ENCODE measurements at regions not wholly inside any gene's neighbourhood (a gene's known extent, or its start where the extent isn't known, plus 50 kb on each side); places are given as distances from the start of the nearest gene placed in this dataset.
"Not testable (repeated sequence)": the region's sequence is repeated elsewhere in the genome, so short reads cannot be mapped to it uniquely, and the experiment has no call there.

DNA sequence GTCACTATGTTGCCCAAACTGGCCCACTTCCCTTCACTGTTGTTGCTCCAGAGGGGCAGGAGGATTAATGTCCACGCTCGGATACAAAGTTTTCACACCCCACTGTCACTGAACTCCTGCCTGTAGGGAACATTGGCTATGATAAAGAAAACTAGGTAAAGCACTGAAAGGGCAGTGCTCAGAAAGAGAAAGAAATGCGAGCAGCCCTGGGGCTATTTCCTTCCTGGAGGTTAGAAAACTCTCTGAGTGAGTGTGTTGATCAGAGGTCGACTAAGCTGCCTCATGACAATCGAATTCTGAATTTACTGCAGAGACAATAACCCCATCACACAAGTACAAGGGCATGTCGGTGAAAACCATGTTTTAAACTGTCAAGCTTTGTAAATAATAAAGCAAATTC lies 227.2 kb upstream of the PITRM1 start:
- no peak for FAIRE-seq

GRCh38 chr10:3398825-3399646 lies 226.5 kb upstream of the PITRM1 start:
- FAIRE-seq: no peak

GRCh38 chr10:3397846-3398245 lies 225.3 kb upstream of the PITRM1 start:
- FAIRE-seq: no peak

GRCh38 chr10:3397231-3397630 lies 224.6 kb upstream of the PITRM1 start:
- no peak for FAIRE-seq

DNA sequence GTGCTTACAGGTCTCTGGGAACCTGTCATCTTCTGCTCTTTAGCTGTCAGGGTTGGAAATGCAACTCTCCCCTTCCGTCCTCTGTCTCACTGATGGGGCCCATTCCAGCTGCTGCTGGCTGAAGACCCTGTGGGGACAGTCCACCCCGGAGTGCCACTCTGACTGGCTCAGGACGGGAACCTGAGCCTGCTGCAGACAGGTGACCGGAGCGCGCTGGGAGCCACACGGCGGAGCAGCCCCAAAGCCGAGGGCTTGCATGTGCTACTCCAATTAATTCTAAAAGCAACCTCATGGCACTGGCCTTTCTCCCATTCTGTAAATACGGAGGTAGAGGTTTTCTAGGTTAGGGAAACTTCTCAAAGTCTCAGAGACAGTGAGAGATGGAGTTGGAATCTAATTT lies 223.5 kb upstream of the PITRM1 start:
- FAIRE-seq: no peak

GRCh38 chr10:3395458-3395861 lies 222.9 kb upstream of the PITRM1 start:
- FAIRE-seq: peak; percentile 58

GRCh38 chr10:3395041-3395440 lies 222.5 kb upstream of the PITRM1 start:
- FAIRE-seq: no peak

DNA sequence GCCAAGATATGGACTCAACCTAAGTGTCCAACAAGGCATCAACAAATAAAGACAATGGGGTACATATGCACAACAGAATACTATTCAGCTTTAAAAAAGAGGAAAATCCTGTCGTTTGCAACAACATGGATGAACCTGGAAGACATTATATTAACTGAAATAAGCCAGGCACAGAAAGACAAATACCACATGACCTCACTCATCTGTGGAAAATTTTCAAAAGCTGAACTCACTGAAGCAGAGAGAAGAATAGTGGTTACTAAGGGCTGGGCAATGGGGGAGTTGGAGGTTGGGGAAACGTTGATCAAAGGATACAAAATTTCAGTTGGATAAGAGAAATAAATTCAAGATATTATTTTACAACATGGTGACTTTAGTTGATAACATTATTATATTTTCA lies 221.4 kb upstream of the PITRM1 start:
- FAIRE-seq: peak; percentile 90

DNA sequence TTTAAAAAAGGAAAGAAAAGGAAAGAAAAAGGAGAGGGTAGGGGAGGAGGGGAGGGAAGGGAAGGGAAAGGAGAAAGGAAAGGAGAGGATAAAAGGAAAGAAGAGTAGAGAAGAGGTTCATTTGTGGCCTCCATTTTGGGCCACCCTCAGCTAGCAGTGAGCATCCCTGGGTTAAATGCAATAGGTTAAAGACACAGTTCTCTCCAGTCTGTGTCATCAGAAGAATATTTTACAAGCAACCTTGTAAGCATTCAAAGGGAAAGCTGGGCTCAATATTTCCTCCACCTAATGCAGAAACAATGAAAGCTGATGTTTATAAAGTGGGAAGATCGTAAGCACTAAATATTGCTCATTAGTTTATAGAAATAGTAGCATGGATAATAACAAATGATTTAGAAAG lies 219.1 kb upstream of the PITRM1 start:
- no peak for FAIRE-seq

DNA sequence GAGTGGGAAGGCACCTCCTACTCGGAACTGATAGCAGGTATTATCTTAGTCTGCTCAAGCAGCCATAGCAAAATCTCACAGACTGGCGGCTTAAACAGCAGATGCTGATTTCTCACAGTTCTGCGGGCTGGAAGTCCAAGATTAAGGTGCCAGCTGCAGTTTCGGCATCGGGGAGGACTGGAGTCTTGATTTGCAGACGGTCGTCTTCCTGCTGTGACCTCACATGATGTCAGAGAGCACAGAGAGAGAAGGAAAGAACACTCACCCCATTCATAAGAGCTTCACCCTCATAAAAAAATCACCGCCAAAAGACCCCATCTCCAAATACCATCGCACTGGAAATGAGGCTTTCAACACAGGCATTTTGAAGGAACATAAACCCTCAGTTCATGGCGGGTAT lies 216.5 kb upstream of the PITRM1 start:
- FAIRE-seq: no peak

- FAIRE-seq: no peak
These were observed 212.9 kb upstream of the PITRM1 start for GRCh38 chr10:3385487-3385886.

- no peak for FAIRE-seq
These were observed 209.5 kb upstream of the PITRM1 start for GRCh38 chr10:3382092-3382491.

GRCh38 chr10:3380406-3381050 lies 207.9 kb upstream of the PITRM1 start:
- no peak for FAIRE-seq

- no peak for FAIRE-seq
These were observed 204.0 kb upstream of the PITRM1 start for GRCh38 chr10:3376631-3377030.

DNA sequence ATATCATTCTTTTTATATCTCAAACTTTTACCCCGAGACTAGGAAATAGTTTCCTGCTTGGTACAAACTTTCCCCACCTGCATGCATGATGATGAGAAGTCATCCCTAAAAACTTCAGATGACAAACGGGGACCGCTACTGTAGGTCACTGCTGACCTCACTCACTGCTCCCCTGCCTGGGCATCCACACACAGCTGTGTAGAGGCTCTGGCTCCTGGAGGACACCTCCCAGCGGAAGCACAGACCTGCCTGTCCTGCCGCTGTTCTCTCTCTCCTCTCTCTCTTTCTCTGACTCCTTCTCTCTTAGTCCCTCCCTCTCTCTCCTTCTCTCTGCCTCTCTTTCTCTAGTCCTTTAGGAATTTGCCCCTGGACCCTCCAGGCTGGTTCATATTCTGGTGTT lies 202.9 kb upstream of the PITRM1 start:
- no peak for FAIRE-seq

DNA sequence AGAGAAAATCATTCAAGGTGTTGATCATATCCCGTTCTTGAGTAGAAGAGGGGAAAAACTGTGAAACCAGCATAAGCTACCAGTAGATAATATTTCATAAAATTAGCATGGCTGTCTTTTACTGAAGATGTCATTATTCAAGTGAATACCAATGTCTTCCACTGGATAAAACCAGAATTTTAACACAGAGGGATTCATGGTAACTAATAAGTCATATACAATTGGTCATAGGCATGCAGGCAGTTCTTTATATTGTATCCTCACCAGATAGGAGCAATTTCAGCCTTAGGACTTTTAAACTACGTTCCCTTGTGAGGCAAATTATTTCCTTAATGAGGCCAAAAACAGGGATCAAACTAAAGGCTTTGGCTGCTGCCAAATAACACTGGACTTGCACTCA lies 202.3 kb upstream of the PITRM1 start:
- no peak for FAIRE-seq

DNA sequence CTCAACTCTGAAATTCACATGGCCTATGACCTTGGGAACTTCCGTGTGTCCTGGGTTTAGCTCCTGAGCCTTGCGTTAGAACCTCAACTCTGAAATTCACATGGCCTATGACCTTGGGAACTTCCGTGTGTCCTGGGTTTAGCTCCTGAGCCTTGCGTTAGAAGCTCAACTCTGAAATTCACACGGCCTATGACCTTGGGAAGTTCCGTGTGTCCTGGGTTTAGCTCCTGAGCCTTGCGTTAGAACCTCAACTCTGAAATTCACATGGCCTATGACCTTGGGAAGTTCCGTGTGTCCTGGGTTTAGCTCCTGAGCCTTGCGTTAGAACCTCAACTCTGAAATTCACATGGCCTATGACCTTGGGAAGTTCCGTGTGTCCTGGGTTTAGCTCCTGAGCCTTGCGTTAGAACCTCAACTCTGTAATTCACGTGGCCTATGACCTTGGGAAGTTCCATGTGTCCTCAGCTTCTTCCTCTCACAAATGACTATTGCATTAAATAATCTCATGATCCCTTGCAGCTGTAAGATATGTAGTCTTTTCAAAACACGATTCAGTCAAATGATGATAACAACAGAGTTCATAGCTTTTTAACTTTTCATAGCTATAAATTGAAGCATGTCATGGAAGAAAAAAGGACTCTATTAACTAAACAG lies 200.9 kb upstream of the PITRM1 start:
- not testable (repeated sequence) for FAIRE-seq

- no peak for FAIRE-seq
These were observed 199.7 kb upstream of the PITRM1 start for GRCh38 chr10:3372281-3372680.

DNA sequence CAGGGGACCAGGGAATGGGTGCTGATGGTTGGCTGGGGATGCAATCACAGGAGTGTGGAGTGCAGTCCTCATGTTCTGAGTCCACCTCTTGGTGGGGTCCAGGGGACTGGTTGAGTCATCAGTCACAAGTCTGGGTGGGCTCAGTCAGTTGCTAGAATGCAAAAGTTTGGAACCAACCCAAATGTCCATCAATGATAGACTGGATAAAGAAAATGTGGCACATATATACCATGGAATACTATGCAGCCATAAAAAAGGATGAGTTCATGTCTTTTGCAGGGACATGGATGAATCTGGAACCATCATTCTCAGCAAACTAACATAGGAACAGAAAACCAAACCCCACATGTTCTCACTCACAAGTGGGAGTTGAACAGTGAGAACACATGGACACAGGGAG lies 199.0 kb upstream of the PITRM1 start:
- not testable (repeated sequence) for FAIRE-seq

- no peak for FAIRE-seq
These were observed 194.3 kb upstream of the PITRM1 start for GRCh38 chr10:3366735-3367405.

DNA sequence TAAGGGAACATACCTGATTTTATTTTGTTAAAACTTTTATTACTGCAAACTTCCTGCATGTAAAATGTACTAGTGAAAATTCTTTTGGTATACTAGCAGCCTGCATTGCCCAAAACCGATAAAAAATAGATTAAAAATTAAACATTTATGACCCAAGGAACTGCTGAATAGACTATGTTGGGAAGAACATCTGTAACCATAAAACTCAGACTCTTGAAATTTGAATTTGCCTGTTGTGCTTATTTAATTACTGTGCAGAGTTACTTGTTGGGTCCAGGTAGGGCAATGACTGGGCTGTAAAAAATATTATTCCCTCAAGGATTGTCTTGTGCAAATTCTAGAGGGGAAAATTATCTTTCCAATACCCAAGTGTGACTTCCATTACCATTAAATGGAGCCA lies 193.5 kb upstream of the PITRM1 start:
- FAIRE-seq: no peak

DNA sequence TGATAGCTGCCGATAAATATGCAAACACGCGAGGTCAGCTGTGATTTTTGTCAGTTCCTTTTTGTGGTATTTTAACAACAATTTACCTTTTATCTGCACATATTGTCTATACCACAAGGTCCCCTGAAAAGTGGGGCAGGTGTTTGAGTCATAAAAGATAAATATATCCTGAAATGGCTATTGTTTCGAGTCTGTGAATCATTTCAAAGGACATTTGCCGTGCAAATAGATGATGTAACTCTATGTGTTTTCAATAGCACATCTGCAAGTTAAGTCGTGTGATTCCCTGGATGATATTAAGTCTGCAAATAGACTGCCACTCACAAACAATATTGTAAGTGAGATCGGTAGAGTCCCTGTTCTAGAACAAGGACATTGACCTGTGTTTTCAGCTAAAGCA lies 193.0 kb upstream of the PITRM1 start:
- peak; percentile 94 for FAIRE-seq

DNA sequence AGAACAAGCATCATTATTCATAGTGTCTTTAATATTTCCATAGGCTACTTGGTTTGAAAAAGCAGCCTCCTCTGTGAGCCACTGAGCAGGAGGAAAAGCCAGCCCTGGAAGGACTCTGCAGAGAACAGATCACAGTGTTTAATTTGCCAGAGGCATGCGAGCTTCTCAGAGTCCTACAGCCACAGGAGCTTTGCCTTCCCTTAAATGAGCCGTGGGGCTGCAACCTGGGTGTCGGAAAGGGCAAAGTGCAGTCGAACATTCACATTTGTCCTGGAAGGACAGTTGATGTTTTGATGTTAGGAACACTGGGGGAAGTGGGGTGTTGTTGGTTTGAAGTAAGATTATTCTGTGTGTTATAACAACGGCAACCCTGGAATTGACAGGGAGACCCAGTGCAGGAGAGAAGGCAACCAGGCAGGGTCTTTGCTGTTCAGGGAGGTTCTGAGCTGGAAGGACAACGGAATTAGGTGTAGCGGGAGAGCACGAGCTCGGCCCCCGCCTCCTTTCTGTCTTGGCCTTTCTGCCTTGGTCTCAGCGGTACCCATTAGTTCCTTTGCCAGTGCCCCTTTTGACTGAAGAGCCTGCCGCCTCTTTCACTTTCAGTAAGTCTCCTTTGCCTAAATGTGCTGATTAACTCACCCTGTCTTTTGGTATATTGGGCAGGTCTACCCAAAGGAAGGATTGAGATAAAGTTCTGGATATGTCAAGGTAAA lies 192.3 kb upstream of the PITRM1 start:
- no peak for FAIRE-seq
